Endothelial cell of umbilical vein (primary cell): ENCODE measurements at regions not wholly inside any gene's neighbourhood (a gene's known extent, or its start where the extent isn't known, plus 50 kb on each side); places are given as distances from the start of the nearest gene placed in this dataset.

Experiments
- BruUV-seq: library from RNA; stranded (reverse); fragments of 400-500 nt; replicated peaks from 2 replicates; lab custom pipeline; 2021; lab: Mats Ljungman, UMichigan
- CTCF ChIA-PET: fragments of 300-600, 350-600 bp; sonication (Branson Sonifier 250); formaldehyde crosslinking; loops from one replicate; lab custom pipeline; 2021; ENCODE audit warnings: antibody characterized with exemption, inconsistent platforms; lab: Charles Lee
- POLR2A ChIA-PET: fragments of 300-600, 350-600 bp; sonication (Branson Sonifier 250); formaldehyde crosslinking; loops from one replicate; lab custom pipeline; 2021; ENCODE audit warnings: antibody characterized with exemption, inconsistent platforms; lab: Charles Lee
- DNase-seq: peaks from one replicate; pipeline ENCODE4 v3.0.0-alpha.2; 2011; ENCODE audit warnings: low read depth, low spot score
- FAIRE-seq: peaks from 2 replicates; lab custom pipeline; 2011; peaks lifted over from hg19 to GRCh38; lab: Jason Lieb, UNC
- H2AFZ ChIP-seq: 2 replicates; pipeline ENCODE4 v1.6.0; 2012; ENCODE audit warnings: low read depth, low read length, control low read depth, inconsistent platforms
- H3K27ac ChIP-seq: 2 replicates; pipeline ENCODE4 v1.5.1; 2011; ENCODE audit warnings: low read depth, mild to moderate bottlenecking, control low read depth, low read length, moderate library complexity; ENCODE audit not compliant: insufficient read depth
- H3K27me3 ChIP-seq, 2 experiments: 2 replicates each; pipeline versions ENCODE4 v1.6.0 to v1.6.1; 2011; ENCODE audit warnings: low read length in 2 of 2, mixed read lengths in 1 of 2; ENCODE audit not compliant: control insufficient read depth in 2 of 2, insufficient read depth in 2 of 2
- H3K36me3 ChIP-seq, 2 experiments: 2 replicates in 1 of 2; 3 replicates in 1 of 2; pipeline ENCODE4 v1.5.1; 2011; ENCODE audit warnings: low read length in 2 of 2, mild to moderate bottlenecking in 1 of 2, moderate library complexity in 1 of 2; ENCODE audit not compliant: control insufficient read depth in 2 of 2, insufficient read depth in 2 of 2; ENCODE audit errors: extremely low read depth in 1 of 2
- H3K4me1 ChIP-seq: 3 replicates; pipeline ENCODE4 v1.5.1; 2011; ENCODE audit warnings: mild to moderate bottlenecking, low read length; ENCODE audit not compliant: control insufficient read depth, insufficient read depth; ENCODE audit errors: extremely low read depth
- H3K4me2 ChIP-seq: 2 replicates; pipeline ENCODE4 v1.6.1; 2011; ENCODE audit warnings: low read length, control low read depth, mixed read lengths; ENCODE audit not compliant: insufficient read depth
- H3K4me3 ChIP-seq, 3 experiments: fragments of 200-600 bp in 1 of 3; sonication (generic), shearing (Covaris generic) in 1 of 3; replicated peaks in 1 of 3; 2 replicates each; pipeline ENCODE4 v1.5.1; 2011 to 2016; ENCODE audit warnings: control low read depth in 3 of 3, low read length in 3 of 3, mild to moderate bottlenecking in 2 of 3, inconsistent platforms in 1 of 3, low read depth in 1 of 3, moderate library complexity in 1 of 3; ENCODE audit not compliant: insufficient read depth in 1 of 3
- H3K79me2 ChIP-seq: 2 replicates; pipeline ENCODE4 v1.6.0; 2012; ENCODE audit warnings: low read length, inconsistent platforms; ENCODE audit not compliant: control insufficient read depth, insufficient read depth
- H3K9ac ChIP-seq: replicated peaks from 2 replicates; pipeline ENCODE3; 2011; ENCODE audit warnings: low read length, control low read depth; ENCODE audit not compliant: insufficient read depth; ENCODE audit errors: extremely low read depth
- H3K9me1 ChIP-seq: replicated peaks from 3 replicates; pipeline ENCODE4 v1.6.0; 2011; ENCODE audit warnings: mild to moderate bottlenecking, low read length; ENCODE audit not compliant: control insufficient read depth, insufficient read depth; ENCODE audit errors: extremely low read depth
- H3K9me3 ChIP-seq: replicated peaks from 2 replicates; pipeline ENCODE4 v1.5.1; 2012; ENCODE audit warnings: low read length, inconsistent platforms; ENCODE audit not compliant: control insufficient read depth, insufficient read depth
- H4K20me1 ChIP-seq: replicated peaks from 2 replicates; pipeline ENCODE3; 2011; ENCODE audit warnings: mild to moderate bottlenecking, low read length; ENCODE audit not compliant: control insufficient read depth, insufficient read depth; ENCODE audit errors: extremely low read depth
- CTCF ChIP-seq, 2 donors: IDR thresholded peaks; 1 replicate in 1 of 2; 2 replicates in 1 of 2; pipeline ENCODE4 v1.5.1; 2011; ENCODE audit warnings: low read length in 2 of 2, mild to moderate bottlenecking in 2 of 2, moderate library complexity in 2 of 2, control low read depth in 1 of 2, inconsistent platforms in 1 of 2, low read depth in 1 of 2; ENCODE audit not compliant: insufficient read depth in 1 of 2; ENCODE audit errors: extremely low read depth in 1 of 2
- EZH2 ChIP-seq: IDR thresholded peaks from 2 replicates; pipeline ENCODE4 v1.6.1; 2012; ENCODE audit warnings: borderline replicate concordance, low read depth, mild to moderate bottlenecking, moderate library complexity, low read length, inconsistent platforms; ENCODE audit not compliant: severe bottlenecking
- FOS ChIP-seq: IDR thresholded peaks from 2 replicates; pipeline ENCODE4 v1.6.1; 2011; ENCODE audit warnings: mild to moderate bottlenecking, low read length, moderate library complexity, borderline replicate concordance; ENCODE audit not compliant: insufficient read depth
- GATA2 ChIP-seq: IDR thresholded peaks from 2 replicates; pipeline ENCODE4 v1.7.0; 2011; ENCODE audit warnings: low read depth, mild to moderate bottlenecking, moderate library complexity, mixed read lengths, low read length; ENCODE audit not compliant: insufficient read length, insufficient read depth
- JUN ChIP-seq: IDR thresholded peaks from 2 replicates; pipeline ENCODE4 v1.6.1; 2011; ENCODE audit warnings: borderline replicate concordance, low read depth; ENCODE audit not compliant: insufficient read length, insufficient read depth
- MAX ChIP-seq: IDR thresholded peaks from 2 replicates; pipeline ENCODE4 v1.6.1; 2011; ENCODE audit not compliant: insufficient read depth, insufficient read length
- MYC ChIP-seq: IDR thresholded peaks from one replicate; pipeline ENCODE4 v1.6.1; 2011; ENCODE audit warnings: mild to moderate bottlenecking, low read depth, low read length
- POLR2A ChIP-seq: IDR thresholded peaks from 2 replicates; pipeline ENCODE4 v1.6.1; 2012; ENCODE audit warnings: low read depth, mild to moderate bottlenecking, control low read depth, low read length
- POLR2AphosphoS5 ChIP-seq: IDR thresholded peaks from 2 replicates; pipeline ENCODE4 v1.6.1; 2012; ENCODE audit warnings: low read depth, mild to moderate bottlenecking, control low read depth, low read length, moderate library complexity; ENCODE audit not compliant: insufficient read depth
- dilution Hi-C: fragments of 300-500 bp; cut with MboI; formaldehyde crosslinking; loops from one replicate; pipeline ENCODE4 v1.15.0; 2019; ENCODE audit warnings: low sequenced_read_pairs; ENCODE audit not compliant: extremely low pct_ligation_motif_present
- intact Hi-C: fragments of 100-400 bp; cut with micrococcal nuclease; formaldehyde crosslinking; loops from one replicate; pipeline ENCODE4 v1.10.0; 2022

GRCh38 chr15:62758952-62759349, 283.6 kb upstream of the TPM1 start:
- intact Hi-C loops = no loop called here
- Histone ChIP-seq H3K79me2 (no peaks in the 10 kb centered on the region), H3K27ac (no peak overlapping the region), H4K20me1 (no peaks in the 10 kb centered on the region), H3K9me1 (no peaks in the 10 kb centered on the region), H2AFZ (no peak overlapping the region), H3K36me3 (no peaks in the 10 kb centered on the region), H3K27me3 (no peaks in the 10 kb centered on the region), H3K4me3 (no peak overlapping the region), H3K9me3 (no peaks in the 10 kb centered on the region), H3K9ac (no peak overlapping the region), H3K4me2 (no peak overlapping the region), H3K4me1 (no peaks in the 10 kb centered on the region)
- FAIRE-seq (no peak), DNase-seq (no peak)
- BruUV-seq = no TSS peak
- dilution Hi-C loops = no loop called here
- TF ChIP-seq JUN = no peak
- TF ChIP-seq EZH2 = no peak
- TF ChIP-seq MYC = no peak
- TF ChIP-seq GATA2 = no peak
- no peak for TF ChIP-seq POLR2A
- no peak for TF ChIP-seq CTCF (IDR thresholded peaks at IDR 0.05; ENCODE audit: extremely low read depth in 1 of 2, insufficient read depth in 1 of 2, low read depth in 1 of 2, low read length in 2 of 2)
- TF ChIP-seq MAX = no peak
- no peak for TF ChIP-seq FOS
- TF ChIP-seq POLR2AphosphoS5 = no peak
- ChIA-PET CTCF (interaction anchor here (2.7 kb wide), 1 partner anchor 16 kb away, joined by 19 read pairs; no protein-coding TSS in a partner anchor), POLR2A (no interaction called here)
